Peyer's patch (tissue), 4 donors: ENCODE measurements at regions not wholly inside any gene's neighbourhood (a gene's known extent, or its start where the extent isn't known, plus 50 kb on each side); places are given as distances from the start of the nearest gene placed in this dataset.

ENCODE experiments used
- POLR2A ChIP-seq, 2 donors: fragments of 450-650 bp; IDR thresholded peaks; one replicate each; pipeline ENCODE4 v1.5.1; 2017; ENCODE audit warnings: antibody characterized with exemption in 2 of 2, mild to moderate bottlenecking in 2 of 2, moderate library complexity in 2 of 2
- TF ChIP-seq, protein P1 (sequence below), 6 experiments: fragments of 450-650 bp in 4 of 6; fragments of 200-600 bp in 2 of 6; sonication (generic) in 1 of 6; IDR thresholded peaks; one replicate each; pipeline ENCODE4 v1.5.1; 2017 to 2019; ENCODE audit warnings: antibody characterized with exemption in 6 of 6, mild to moderate bottlenecking in 3 of 6, moderate library complexity in 1 of 6

DNA sequence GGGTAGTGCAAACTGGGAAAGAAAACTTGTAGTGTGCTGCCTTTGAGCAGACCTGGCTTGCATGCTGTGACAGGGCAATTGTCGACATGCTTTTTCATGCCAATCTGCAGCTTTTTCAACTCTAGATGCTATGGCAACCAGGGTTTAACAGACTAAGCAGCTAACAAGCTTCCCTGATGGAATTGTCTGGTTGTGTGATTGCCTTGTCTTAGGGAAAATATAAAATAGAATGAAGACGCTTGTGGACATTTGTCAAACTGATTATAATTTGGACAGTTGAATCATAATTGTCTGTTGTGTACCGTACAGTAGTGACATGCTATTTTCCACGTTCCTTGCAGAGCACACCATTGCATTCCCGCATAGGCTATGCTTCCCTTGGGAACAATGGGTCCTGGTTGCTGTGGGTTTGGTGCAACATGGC, 113.0 kb downstream of the FOXG1 start:
- TF ChIP-seq POLR2A (IDR thresholded peaks at IDR 0.05) = no peak
- TF ChIP-seq, protein P1, sequence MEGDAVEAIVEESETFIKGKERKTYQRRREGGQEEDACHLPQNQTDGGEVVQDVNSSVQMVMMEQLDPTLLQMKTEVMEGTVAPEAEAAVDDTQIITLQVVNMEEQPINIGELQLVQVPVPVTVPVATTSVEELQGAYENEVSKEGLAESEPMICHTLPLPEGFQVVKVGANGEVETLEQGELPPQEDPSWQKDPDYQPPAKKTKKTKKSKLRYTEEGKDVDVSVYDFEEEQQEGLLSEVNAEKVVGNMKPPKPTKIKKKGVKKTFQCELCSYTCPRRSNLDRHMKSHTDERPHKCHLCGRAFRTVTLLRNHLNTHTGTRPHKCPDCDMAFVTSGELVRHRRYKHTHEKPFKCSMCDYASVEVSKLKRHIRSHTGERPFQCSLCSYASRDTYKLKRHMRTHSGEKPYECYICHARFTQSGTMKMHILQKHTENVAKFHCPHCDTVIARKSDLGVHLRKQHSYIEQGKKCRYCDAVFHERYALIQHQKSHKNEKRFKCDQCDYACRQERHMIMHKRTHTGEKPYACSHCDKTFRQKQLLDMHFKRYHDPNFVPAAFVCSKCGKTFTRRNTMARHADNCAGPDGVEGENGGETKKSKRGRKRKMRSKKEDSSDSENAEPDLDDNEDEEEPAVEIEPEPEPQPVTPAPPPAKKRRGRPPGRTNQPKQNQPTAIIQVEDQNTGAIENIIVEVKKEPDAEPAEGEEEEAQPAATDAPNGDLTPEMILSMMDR (IDR thresholded peaks at IDR 0.05) = no peak
